Hepatocyte (in vitro differentiated cells): ENCODE measurements at regions not wholly inside any gene's neighbourhood (a gene's known extent, or its start where the extent isn't known, plus 50 kb on each side); places are given as distances from the start of the nearest gene placed in this dataset.

Experiments used
- EZH2 ChIP-seq: fragments of 200-600 bp; sonication (generic); IDR thresholded peaks from 2 replicates; pipeline ENCODE4 v1.6.1; 2016; ENCODE audit warnings: antibody characterized with exemption, mild to moderate bottlenecking, borderline replicate concordance
- EZH2phosphoT487 ChIP-seq: fragments of 200-600 bp; sonication (generic); IDR thresholded peaks from one replicate; pipeline ENCODE4 v1.6.1; 2018; ENCODE audit warnings: antibody characterized with exemption, mild to moderate bottlenecking, low read depth, moderate library complexity; ENCODE audit not compliant: unreplicated experiment, severe bottlenecking
- TF ChIP-seq, protein P1 (sequence below): fragments of 200-600 bp; sonication (generic); IDR thresholded peaks from 2 replicates; pipeline ENCODE4 v1.5.1; 2016; ENCODE audit warnings: antibody characterized with exemption, mild to moderate bottlenecking; ENCODE audit not compliant: poor library complexity

DNA sequence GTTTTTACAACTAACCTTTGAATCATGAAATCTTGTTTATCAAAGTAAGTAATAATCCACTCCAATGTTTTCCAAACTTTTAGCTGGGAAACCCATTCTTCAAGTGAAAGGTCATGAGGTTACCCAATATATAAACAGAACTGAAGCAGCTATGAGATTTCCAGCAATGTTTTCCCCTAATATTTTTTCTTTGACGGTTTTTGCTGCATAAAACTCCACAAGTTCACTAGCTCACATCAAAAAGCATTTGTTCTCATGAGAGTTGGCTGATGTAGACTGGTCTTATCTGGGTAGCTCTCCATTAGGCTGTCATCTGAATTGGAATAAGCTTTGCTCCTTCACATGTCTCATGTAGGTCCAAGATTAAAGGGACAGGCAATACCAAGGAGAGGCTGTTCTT lies 241.2 kb upstream of the LRRC3B start:
- TF ChIP-seq, protein P1, sequence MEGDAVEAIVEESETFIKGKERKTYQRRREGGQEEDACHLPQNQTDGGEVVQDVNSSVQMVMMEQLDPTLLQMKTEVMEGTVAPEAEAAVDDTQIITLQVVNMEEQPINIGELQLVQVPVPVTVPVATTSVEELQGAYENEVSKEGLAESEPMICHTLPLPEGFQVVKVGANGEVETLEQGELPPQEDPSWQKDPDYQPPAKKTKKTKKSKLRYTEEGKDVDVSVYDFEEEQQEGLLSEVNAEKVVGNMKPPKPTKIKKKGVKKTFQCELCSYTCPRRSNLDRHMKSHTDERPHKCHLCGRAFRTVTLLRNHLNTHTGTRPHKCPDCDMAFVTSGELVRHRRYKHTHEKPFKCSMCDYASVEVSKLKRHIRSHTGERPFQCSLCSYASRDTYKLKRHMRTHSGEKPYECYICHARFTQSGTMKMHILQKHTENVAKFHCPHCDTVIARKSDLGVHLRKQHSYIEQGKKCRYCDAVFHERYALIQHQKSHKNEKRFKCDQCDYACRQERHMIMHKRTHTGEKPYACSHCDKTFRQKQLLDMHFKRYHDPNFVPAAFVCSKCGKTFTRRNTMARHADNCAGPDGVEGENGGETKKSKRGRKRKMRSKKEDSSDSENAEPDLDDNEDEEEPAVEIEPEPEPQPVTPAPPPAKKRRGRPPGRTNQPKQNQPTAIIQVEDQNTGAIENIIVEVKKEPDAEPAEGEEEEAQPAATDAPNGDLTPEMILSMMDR, result no peak
- TF ChIP-seq EZH2 (no peak), EZH2phosphoT487 (no peak)
